HG02885 (cell line): ENCODE measurements at regions not wholly inside any gene's neighbourhood (a gene's known extent, or its start where the extent isn't known, plus 50 kb on each side); places are given as distances from the start of the nearest gene placed in this dataset.

Experiments used
- ATAC-seq: cut with Tn5 transposase; IDR thresholded peaks from one replicate; pipeline ENCODE4 v1.9.1; 2021; ENCODE audit warnings: mild to moderate bottlenecking; ENCODE audit not compliant: unreplicated experiment, poor library complexity

GRCh38 chr5:8864053-8864452 is 681.8 kb downstream of the SEMA5A start:
- peak; percentile 63 for ATAC-seq

GRCh38 chr5:8865266-8865665 is 680.6 kb downstream of the SEMA5A start:
- no peak for ATAC-seq

- ATAC-seq, result no peak
Measured at GRCh38 chr5:8865686-8866374, 680.0 kb downstream of the SEMA5A start.

- ATAC-seq, result no peak
Measured at GRCh38 chr5:8868283-8868682, 677.6 kb downstream of the SEMA5A start.

GRCh38 chr5:8869932-8870331 is 675.9 kb downstream of the SEMA5A start:
- ATAC-seq, result no peak

GRCh38 chr5:8870349-8870958 is 675.4 kb downstream of the SEMA5A start:
- ATAC-seq, result no peak

- ATAC-seq, result no peak
Measured at GRCh38 chr5:8870959-8871355, 674.9 kb downstream of the SEMA5A start.

- ATAC-seq, result no peak
Measured at GRCh38 chr5:8871446-8871845, 674.4 kb downstream of the SEMA5A start.

- ATAC-seq, result no peak
Measured at GRCh38 chr5:8875722-8876121, 670.2 kb downstream of the SEMA5A start.

GRCh38 chr5:8879248-8879647 is 666.6 kb downstream of the SEMA5A start:
- ATAC-seq, result peak; percentile 91

GRCh38 chr5:8884029-8884428 is 661.8 kb downstream of the SEMA5A start:
- no peak for ATAC-seq

GRCh38 chr5:8892926-8893325 is 652.9 kb downstream of the SEMA5A start:
- ATAC-seq, result no peak

GRCh38 chr5:8894031-8894430 is 651.8 kb downstream of the SEMA5A start:
- ATAC-seq, result no peak

GRCh38 chr5:8895062-8895461 is 650.8 kb downstream of the SEMA5A start:
- no peak for ATAC-seq

GRCh38 chr5:8895599-8895998 is 650.3 kb downstream of the SEMA5A start:
- ATAC-seq, result no peak

- no peak for ATAC-seq
Measured at GRCh38 chr5:8897316-8897715, 648.6 kb downstream of the SEMA5A start.

- no peak for ATAC-seq
Measured at GRCh38 chr5:8905021-8905420, 640.9 kb downstream of the SEMA5A start.

- no peak for ATAC-seq
Measured at GRCh38 chr5:8906303-8906967, 639.4 kb downstream of the SEMA5A start.

GRCh38 chr5:8907168-8907868 is 638.6 kb downstream of the SEMA5A start:
- no peak for ATAC-seq

GRCh38 chr5:8908055-8908683 is 637.7 kb downstream of the SEMA5A start:
- peak; percentile 81 for ATAC-seq

GRCh38 chr5:8912106-8912505 is 633.8 kb downstream of the SEMA5A start:
- ATAC-seq, result no peak
